Panc1 (cell line): ENCODE measurements at regions not wholly inside any gene's neighbourhood (a gene's known extent, or its start where the extent isn't known, plus 50 kb on each side); places are given as distances from the start of the nearest gene placed in this dataset.

Experiments
- POLR2AphosphoS5 ChIP-seq: IDR thresholded peaks from 2 replicates; pipeline ENCODE4 v1.6.1; 2012; ENCODE audit warnings: mild to moderate bottlenecking, low read depth, low read length, moderate library complexity
- SIN3A ChIP-seq: IDR thresholded peaks from 2 replicates; pipeline ENCODE4 v1.6.1; 2012; ENCODE audit warnings: low read depth, mild to moderate bottlenecking, low read length, moderate library complexity, borderline replicate concordance; ENCODE audit not compliant: insufficient read depth
- TCF7L2 ChIP-seq: IDR thresholded peaks from 2 replicates; pipeline ENCODE4 v1.6.1; 2011; ENCODE audit warnings: mild to moderate bottlenecking, low read depth, low read length, inconsistent platforms
- TF ChIP-seq, protein P1 (sequence below): fragments of 450-650 bp; IDR thresholded peaks from 2 replicates; pipeline ENCODE4 v1.5.1; 2017; ENCODE audit warnings: mild to moderate bottlenecking
- TF ChIP-seq, protein P2 (sequence below), 2 experiments: IDR thresholded peaks; 2 replicates each; pipeline ENCODE4 v1.6.1; 2011 to 2012; ENCODE audit warnings: low read depth in 2 of 2, control low read depth in 1 of 2, low read length in 1 of 2, mild to moderate bottlenecking in 1 of 2, moderate library complexity in 1 of 2; ENCODE audit not compliant: insufficient read depth in 1 of 2

DNA sequence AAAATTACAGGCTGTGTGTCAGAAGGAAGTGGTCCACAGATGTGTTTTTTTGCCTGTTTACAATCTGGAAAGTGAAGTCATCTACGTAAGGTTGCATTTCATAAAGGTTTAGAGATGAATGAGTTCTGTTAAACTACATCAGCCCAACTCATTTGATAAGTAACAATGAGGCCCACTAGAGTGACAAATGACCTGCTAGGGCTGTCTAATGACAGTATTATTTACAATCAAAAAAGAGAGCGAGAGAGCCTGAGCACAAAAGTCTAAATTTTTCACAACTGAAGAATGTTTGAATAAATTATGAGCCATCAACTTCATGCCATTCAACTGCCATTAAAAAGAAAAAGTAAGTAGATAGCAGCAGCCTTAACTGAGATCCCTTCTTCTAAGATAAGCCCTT is 135.7 kb upstream of the TBL1XR1 start:
- TF ChIP-seq, protein P1, sequence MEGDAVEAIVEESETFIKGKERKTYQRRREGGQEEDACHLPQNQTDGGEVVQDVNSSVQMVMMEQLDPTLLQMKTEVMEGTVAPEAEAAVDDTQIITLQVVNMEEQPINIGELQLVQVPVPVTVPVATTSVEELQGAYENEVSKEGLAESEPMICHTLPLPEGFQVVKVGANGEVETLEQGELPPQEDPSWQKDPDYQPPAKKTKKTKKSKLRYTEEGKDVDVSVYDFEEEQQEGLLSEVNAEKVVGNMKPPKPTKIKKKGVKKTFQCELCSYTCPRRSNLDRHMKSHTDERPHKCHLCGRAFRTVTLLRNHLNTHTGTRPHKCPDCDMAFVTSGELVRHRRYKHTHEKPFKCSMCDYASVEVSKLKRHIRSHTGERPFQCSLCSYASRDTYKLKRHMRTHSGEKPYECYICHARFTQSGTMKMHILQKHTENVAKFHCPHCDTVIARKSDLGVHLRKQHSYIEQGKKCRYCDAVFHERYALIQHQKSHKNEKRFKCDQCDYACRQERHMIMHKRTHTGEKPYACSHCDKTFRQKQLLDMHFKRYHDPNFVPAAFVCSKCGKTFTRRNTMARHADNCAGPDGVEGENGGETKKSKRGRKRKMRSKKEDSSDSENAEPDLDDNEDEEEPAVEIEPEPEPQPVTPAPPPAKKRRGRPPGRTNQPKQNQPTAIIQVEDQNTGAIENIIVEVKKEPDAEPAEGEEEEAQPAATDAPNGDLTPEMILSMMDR = no peak
- TF ChIP-seq TCF7L2 (no peak), POLR2AphosphoS5 (no peak), SIN3A (no peak)
- TF ChIP-seq, protein P2, sequence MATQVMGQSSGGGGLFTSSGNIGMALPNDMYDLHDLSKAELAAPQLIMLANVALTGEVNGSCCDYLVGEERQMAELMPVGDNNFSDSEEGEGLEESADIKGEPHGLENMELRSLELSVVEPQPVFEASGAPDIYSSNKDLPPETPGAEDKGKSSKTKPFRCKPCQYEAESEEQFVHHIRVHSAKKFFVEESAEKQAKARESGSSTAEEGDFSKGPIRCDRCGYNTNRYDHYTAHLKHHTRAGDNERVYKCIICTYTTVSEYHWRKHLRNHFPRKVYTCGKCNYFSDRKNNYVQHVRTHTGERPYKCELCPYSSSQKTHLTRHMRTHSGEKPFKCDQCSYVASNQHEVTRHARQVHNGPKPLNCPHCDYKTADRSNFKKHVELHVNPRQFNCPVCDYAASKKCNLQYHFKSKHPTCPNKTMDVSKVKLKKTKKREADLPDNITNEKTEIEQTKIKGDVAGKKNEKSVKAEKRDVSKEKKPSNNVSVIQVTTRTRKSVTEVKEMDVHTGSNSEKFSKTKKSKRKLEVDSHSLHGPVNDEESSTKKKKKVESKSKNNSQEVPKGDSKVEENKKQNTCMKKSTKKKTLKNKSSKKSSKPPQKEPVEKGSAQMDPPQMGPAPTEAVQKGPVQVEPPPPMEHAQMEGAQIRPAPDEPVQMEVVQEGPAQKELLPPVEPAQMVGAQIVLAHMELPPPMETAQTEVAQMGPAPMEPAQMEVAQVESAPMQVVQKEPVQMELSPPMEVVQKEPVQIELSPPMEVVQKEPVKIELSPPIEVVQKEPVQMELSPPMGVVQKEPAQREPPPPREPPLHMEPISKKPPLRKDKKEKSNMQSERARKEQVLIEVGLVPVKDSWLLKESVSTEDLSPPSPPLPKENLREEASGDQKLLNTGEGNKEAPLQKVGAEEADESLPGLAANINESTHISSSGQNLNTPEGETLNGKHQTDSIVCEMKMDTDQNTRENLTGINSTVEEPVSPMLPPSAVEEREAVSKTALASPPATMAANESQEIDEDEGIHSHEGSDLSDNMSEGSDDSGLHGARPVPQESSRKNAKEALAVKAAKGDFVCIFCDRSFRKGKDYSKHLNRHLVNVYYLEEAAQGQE (IDR thresholded peaks at IDR 0.05; ENCODE audit: insufficient read depth in 1 of 2, low read depth in 2 of 2, low read length in 1 of 2) = no peak
